SK-N-MC (cell line): ENCODE measurements at regions not wholly inside any gene's neighbourhood (a gene's known extent, or its start where the extent isn't known, plus 50 kb on each side); places are given as distances from the start of the nearest gene placed in this dataset.

ENCODE experiments used
- EZH2 ChIP-seq: fragments of 200-600 bp; sonication (generic); IDR thresholded peaks from one replicate; pipeline ENCODE4 v1.6.1; 2017; ENCODE audit warnings: antibody characterized with exemption
- FOXP2 ChIP-seq: optimal IDR thresholded peaks from 2 replicates; pipeline ENCODE3; 2011; ENCODE audit warnings: mild to moderate bottlenecking, moderate library complexity; ENCODE audit not compliant: insufficient read depth; ENCODE audit errors: extremely low read length, control extremely low read depth
- POLR2AphosphoS5 ChIP-seq: IDR thresholded peaks from 2 replicates; pipeline ENCODE4 v1.6.1; 2012; ENCODE audit warnings: mild to moderate bottlenecking, low read depth, low read length, borderline replicate concordance

DNA sequence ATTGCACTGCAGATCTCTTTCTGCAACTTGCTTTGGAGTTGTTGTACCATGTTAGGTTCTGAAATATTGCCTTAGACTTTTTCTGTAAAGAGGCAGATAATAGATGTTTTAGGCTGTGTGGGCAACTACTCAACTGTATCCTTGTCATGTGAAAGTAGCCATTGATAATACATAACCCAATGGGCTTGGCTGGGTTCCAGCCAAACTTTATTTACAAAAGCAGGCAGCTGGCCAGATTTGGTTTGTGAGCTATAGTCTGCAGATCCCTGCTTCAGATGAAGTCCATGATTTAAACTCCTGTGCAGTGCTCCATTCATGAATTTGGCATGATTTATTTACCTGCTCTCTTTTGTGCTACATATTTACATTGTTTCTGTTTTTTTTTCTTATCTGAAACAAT lies 300.4 kb downstream of the IRX2 start:
- TF ChIP-seq EZH2: no peak
- TF ChIP-seq POLR2AphosphoS5: no peak
- no peak for TF ChIP-seq FOXP2
